HG03432 (cell line): ENCODE measurements at regions not wholly inside any gene's neighbourhood (a gene's known extent, or its start where the extent isn't known, plus 50 kb on each side); places are given as distances from the start of the nearest gene placed in this dataset.
"Not testable (repeated sequence)": the region's sequence is repeated elsewhere in the genome, so short reads cannot be mapped to it uniquely, and the experiment has no call there.

Experiments used
- ATAC-seq: cut with Tn5 transposase; IDR thresholded peaks from one replicate; pipeline ENCODE4 v1.9.1; 2021; ENCODE audit warnings: mild to moderate bottlenecking, moderate library complexity; ENCODE audit not compliant: unreplicated experiment

GRCh38 chr2:132220589-132220988 lies 58.8 kb upstream of the ANKRD30BL start:
- ATAC-seq, result not testable (repeated sequence)

DNA sequence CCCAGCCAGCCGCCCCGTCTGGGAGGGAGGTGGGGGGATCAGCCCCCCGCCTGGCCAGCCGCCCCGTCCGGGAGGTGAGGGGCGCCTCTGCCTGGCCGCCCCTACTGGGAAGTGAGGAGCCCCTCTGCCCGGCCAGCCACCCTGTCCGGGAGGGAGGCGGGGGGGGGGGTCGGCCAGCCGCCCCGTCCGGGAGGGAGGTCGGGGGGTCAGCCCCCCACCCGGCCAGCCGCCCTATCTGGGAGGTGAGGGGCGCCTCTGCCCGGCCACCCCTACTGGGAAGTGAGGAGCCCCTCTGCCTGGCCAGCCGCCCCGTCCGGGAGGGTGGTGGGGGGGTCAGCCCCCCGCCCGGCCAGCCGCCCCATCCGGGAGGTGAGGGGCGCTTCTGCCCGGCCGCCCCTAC lies 60.1 kb upstream of the ANKRD30BL start:
- ATAC-seq, result not testable (repeated sequence)

DNA sequence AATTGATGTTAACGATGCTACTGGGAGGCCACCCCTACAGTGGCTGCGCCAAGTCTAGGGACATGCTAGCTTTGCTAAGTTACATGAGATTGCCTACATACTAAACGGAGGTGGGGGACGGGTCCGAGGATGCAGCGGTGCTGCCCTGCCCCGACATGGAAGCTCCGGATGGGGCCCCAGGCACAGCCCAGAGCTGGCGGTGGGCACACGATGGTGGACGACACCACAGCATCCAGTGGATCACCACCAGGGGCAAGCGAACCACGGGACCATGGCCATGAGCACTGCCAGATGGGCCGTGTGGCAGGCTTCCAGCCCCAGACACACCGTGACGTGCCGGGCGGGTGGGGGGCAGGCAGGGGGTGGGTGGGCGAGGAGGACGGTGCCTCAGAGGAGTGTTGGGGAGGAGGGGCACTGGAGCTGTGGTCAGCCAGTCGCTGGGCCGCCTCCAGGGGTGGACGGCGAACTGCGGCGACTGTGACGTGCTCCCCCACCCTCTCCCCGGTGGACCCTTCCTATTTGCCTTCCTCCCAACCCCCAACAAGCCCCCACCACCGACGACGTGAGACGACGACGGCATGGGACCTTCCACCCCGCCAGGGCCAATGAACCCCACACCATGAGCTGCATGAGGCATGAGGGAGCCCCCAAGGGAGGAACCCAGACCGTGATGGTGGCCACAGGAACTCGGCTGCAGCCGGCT lies 90.6 kb upstream of the ANKRD30BL start:
- no peak for ATAC-seq

- no peak for ATAC-seq
Observed at GRCh38 chr2:132252894-132253264, 91.1 kb upstream of the ANKRD30BL start.

GRCh38 chr2:132253496-132254305 lies 91.9 kb upstream of the ANKRD30BL start:
- no peak for ATAC-seq

DNA sequence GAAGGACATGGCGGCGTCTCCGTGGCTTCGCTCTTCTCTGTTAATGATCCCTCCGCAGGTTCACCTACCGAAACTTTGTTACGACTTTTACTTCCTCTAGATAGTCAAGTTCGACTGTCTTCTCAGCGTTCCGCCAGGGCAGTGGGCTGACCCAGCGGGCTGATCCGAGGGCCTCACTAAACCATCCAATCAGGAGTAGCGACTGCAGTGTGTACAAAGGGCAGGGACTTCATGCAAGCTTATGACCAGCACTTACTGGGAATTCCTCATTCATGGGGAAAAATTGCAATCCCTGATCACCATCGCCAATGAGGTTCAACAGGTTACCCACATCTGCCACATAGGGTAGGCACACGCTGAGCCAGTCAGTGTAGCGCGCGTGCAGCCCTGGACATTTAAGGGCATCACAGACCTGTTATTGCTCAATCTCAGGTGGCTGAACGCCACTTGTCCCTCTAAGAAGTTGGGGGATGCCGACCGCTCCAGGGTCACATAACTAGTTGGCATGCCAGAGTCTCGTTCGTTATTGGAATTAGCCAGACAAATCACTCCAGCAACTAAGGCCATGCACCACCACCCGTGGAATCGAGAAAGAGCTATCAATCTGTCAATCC lies 92.7 kb upstream of the ANKRD30BL start:
- not testable (repeated sequence) for ATAC-seq

- ATAC-seq, result no peak
Observed at GRCh38 chr2:132255714-132256113, 94.0 kb upstream of the ANKRD30BL start.

DNA sequence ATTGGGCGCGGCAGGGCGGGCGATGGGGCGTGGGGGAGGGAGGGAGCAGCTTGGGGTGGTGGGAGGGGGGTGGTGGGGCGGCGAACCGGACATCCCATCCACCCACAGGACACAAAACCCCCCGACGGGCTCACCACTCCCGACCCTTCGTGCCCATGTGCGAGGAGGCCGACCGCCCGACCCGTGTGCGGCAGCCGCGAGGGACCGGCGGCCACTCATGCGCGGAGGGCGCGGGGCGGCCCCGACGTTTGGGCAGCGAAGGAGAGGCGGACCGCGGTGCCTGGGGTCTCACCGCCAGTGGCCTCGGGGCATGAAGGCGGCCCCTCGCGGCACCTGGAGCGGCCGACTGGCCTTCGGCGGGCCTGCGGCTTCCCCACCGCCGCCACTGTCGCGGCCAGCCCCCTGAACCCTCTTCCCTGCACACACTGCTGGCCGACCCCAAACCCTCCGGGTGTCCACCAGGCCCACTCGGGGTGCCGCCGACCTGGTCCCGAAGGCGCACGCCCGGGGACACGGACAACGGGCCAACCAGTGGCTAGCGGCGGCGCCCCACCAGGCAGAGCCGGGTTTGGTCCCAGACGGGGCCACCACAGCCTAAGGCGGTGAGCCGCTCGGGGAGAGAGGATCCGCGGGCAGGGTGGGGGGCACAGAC lies 94.6 kb upstream of the ANKRD30BL start:
- ATAC-seq, result no peak

- ATAC-seq, result not testable (repeated sequence)
Observed at GRCh38 chr2:132256903-132257300, 95.2 kb upstream of the ANKRD30BL start.

DNA sequence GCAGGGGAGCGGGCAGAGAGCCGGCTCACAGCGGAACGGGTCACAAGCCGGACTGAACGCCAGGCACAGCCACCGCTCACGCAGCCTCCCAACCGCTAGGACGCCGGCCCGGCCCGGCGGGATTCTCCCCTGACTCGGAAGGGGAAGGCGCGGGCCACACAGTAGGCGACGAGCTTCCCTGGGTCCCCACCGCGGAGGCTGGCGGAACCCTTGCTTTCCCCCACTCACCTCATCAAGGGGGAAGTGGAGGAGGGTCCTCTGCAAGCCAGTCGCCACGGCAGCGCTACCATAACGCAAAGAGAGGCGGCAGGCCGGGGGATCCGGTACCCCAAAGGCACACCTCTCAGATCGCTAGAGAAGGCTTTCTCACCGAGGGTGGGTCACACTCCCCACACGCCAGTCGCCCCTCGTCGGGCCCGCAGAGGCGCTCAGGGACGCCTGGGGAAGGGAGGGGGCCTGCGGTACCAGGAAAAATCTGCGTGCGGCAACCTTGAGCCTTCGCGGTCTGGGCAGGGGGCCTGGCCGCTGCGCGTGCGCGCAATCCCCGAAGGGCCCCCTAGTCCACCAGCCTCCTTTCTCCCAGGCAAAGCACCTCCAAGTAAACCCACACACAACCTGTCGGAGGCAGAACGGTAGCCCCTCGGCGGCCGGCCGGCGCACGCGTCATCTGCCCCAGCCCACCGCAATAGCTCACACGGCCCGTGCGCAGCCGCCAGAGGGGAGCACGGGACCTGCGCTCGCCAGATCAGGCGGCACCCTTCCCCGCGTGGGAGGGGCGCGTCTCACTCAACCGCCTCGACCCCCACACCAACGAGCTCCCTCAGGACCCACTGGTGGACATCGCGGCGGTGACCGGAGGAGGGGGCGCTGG lies 95.8 kb upstream of the ANKRD30BL start:
- not testable (repeated sequence) for ATAC-seq

DNA sequence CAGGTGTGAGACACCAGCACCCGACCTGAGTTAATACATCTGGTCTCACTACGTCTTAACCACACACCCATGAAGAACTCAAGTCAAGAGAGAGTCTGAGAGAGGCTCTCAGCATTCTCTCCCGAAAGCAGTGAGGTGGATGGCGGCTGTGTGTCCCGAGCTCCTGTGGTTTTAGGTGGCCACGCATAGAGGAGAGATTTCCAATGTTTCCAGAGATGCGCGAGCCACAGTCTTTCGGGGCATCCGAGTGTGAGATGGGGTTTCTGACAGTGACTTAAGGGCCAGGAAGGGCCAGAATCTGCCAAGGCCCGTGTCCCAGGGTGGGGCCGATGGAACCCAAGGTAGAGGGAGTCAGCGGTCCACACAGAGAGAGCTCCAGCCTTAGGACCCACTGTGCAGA lies 97.5 kb upstream of the ANKRD30BL start:
- not testable (repeated sequence) for ATAC-seq

DNA sequence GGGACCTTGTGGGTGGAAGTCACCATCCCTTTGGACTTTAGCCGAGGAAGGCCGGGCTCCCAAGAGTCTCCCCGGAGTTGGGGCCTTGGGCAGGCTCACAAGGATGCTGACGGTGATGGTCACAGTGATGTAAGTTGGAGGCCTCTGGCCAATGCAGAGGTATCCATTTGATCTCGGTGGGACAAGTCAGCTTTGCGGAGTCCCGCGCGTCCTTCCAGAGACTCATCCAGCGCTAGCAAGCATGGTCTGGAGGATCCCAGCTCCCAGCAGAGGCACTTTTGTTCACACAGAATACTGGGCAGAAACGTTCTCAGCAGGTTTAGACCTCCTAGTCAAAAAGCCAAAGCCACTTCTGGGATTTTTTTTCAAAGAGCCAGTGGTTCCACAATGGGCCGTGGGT lies 103.8 kb upstream of the ANKRD30BL start:
- ATAC-seq, result not testable (repeated sequence)

- ATAC-seq, result no peak
Observed at GRCh38 chr2:132267105-132267497, 105.3 kb upstream of the ANKRD30BL start.

GRCh38 chr2:132267498-132268283 lies 105.9 kb upstream of the ANKRD30BL start:
- not testable (repeated sequence) for ATAC-seq

DNA sequence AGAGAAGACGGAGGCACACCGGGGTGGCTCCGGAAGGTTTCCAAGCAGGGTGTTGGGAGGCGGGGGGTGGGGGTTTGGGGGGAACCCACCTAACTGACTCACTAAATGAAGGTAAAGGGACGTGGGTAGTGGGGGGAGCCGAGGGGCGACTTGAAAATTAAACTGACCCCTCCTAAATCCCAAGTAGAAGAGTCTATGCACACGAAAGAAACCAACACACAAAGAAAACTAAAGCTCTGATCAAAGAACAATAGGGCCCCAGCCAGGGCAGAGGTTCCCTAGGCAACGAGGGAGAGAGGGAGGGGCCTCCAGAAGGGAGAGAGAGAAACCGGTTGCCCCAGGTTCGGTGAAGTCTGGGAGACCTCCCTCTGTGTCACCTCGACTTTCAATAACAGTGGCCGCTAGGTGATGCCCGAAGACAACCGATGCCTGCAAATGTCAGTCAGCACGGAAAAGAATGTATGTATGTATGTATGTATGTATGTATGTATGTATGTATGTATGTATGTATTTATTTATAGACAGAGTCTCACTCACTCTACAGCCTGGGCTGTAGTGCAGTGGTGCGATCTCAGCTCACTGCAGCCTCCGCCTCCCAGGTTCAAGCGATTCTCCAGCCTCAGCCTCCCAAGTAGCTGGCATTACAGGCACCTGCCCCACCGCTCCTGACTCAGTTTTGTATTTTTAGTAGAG lies 106.7 kb upstream of the ANKRD30BL start:
- ATAC-seq, result not testable (repeated sequence)

DNA sequence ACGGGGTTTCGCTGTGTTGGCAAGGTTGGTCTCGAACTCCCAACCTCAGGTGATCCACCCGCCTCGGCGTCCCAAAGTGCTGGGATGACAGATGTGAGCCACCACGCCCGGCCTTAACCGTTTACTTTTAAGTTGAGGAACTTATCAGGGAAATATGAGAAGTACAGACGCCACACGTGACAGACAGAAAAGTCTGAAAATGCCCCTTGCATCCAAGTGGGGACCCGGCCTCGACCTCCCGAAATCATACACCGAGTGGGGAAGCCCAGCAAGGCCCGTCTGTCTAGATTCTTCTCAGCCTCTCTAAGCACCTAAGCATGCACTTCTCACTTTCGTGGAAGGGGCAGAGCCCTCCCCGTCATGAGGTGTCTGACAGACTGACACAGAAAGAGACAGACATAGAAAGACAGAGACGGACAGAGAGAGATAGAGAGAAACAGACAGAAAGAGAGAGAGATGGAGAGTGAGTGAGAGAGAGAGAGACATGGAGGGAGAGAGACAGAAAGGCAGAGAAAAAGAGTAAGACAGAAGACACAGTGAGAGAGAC lies 107.3 kb upstream of the ANKRD30BL start:
- ATAC-seq, result no peak

- no peak for ATAC-seq
Observed at GRCh38 chr2:132270255-132270654, 108.5 kb upstream of the ANKRD30BL start.

DNA sequence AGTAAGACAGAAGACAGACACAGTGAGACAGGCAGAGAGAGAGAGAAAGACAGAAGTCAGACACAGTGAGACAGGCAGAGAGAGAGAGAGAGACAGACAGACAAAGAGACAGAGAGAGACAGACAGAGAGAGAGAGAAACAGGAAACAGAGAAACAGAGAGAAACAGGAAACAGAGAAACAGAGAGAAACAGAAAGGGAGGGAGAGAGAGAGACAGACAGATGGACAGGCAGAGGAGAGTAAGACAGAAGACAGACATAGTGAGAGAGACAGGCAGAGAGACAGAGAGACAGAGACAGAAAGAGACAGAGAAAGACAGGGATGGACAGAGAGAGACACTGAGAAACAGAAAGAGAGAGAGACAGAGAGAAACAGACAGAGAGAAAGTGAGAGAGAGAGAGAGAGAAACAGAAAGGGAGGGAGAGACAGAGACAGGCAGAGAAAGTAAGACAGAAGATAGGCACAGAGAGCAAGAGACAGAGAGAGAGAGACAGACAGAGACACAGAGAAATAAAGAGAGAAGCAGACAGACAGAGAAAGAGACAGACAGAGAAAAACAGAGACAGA lies 109.3 kb upstream of the ANKRD30BL start:
- no peak for ATAC-seq
